Gastrocnemius medialis (tissue), 4 donors: ENCODE measurements at regions not wholly inside any gene's neighbourhood (a gene's known extent, or its start where the extent isn't known, plus 50 kb on each side); places are given as distances from the start of the nearest gene placed in this dataset.

Experiments used
- CTCF ChIP-seq, 5 experiments: fragments of 450-650 bp in 3 of 5; fragments of 200-600 bp in 2 of 5; sonication (generic) in 2 of 5; IDR thresholded peaks in 4 of 5; conservative IDR thresholded peaks in 1 of 5; 1 replicate in 4 of 5; 2 replicates in 1 of 5; pipeline ENCODE4 v1.5.1; 2016 to 2019; ENCODE audit warnings: antibody characterized with exemption in 5 of 5, mild to moderate bottlenecking in 3 of 5, moderate library complexity in 3 of 5
- POLR2A ChIP-seq, 2 donors: fragments of 450-650 bp; IDR thresholded peaks; one replicate each; pipeline ENCODE4 v1.6.1; 2017; ENCODE audit warnings: antibody characterized with exemption in 2 of 2, mild to moderate bottlenecking in 2 of 2, moderate library complexity in 2 of 2

DNA sequence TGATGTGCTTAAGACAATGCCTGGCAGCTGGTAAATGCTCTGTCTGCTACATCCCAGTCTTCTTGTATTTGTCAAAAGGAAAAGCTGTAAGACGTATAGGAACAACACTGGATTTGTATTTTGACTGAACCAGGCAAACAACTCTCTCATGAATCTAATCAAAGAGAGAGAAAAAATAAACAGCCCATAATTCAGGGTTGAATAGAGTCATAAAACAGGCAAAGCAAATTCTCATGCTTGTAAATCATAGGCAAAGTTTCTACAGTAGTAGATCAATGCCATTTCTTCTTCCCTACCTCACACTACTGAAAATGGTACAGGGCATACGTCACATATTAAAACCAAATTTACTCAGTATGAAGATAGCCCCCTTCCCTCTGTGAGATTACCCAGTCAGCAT lies 166.3 kb downstream of the SKIDA1 start:
- TF ChIP-seq CTCF (IDR thresholded peaks at IDR 0.05 in 4 of 5, conservative IDR thresholded peaks at IDR 0.05 in 1 of 5) (no peak), POLR2A (IDR thresholded peaks at IDR 0.05) (no peak)
